K562 (cell line): ENCODE measurements at regions not wholly inside any gene's neighbourhood (a gene's known extent, or its start where the extent isn't known, plus 50 kb on each side); places are given as distances from the start of the nearest gene placed in this dataset.

Experiments
- ATAC-seq: fragments of 200-7000 bp; cut with Tn5 transposase; 3 replicates; pipeline ENCODE4 v1.9.1; 2020; ENCODE audit warnings: moderate library complexity
- BruUV-seq: library from RNA; stranded (reverse); fragments of 400-500 nt; replicated peaks from 2 replicates; lab custom pipeline; 2021; lab: Mats Ljungman, UMichigan
- CTCF ChIA-PET: fragments of 300-600 bp; formaldehyde crosslinking; extraction: SDS; loops from one replicate; lab custom pipeline; 2021; ENCODE audit warnings: low intra/inter-chr PET ratio; lab: Yijun Ruan, JAX
- POLR2A ChIA-PET: fragments of 300-600, 350-650 bp; sonication (Branson Sonifier 250); formaldehyde crosslinking; extraction: SDS; loops from one replicate; lab custom pipeline; 2021; ENCODE audit warnings: antibody characterized with exemption, inconsistent platforms; lab: Yijun Ruan, JAX
- DNase-seq, 4 experiments: peaks; one replicate each; pipeline versions ENCODE4 v3.0.0 to v3.0.0-alpha.2; 2011 to 2018; ENCODE audit warnings: low spot score in 3 of 4, mixed read lengths in 3 of 4; ENCODE audit errors: extremely low read depth in 1 of 4
- FAIRE-seq: peaks from 2 replicates; lab custom pipeline; 2011; peaks lifted over from hg19 to GRCh38; lab: Jason Lieb, UNC
- H2AFZ ChIP-seq: 2 replicates; pipeline ENCODE4 v1.6.0; 2011; ENCODE audit warnings: low read depth, low read length, control low read depth, inconsistent platforms
- H3K27ac ChIP-seq: fragments of 200-600 bp; 3 replicates; pipeline ENCODE4 v1.8.0; 2011; ENCODE audit warnings: low read depth, mild to moderate bottlenecking, control low read depth, inconsistent platforms, low read length, moderate library complexity, mixed read lengths; ENCODE audit errors: extremely low read depth
- H3K27me3 ChIP-seq, 2 experiments: fragments of 300-600 bp in 1 of 2; 2 replicates in 1 of 2; 3 replicates in 1 of 2; pipeline versions ENCODE4 v1.6.0 to v1.8.0; 2011; ENCODE audit warnings: inconsistent platforms in 2 of 2, low read length in 2 of 2, mild to moderate bottlenecking in 1 of 2, mixed read lengths in 1 of 2, moderate library complexity in 1 of 2; ENCODE audit not compliant: control insufficient read depth in 2 of 2, insufficient read depth in 2 of 2
- H3K36me3 ChIP-seq: fragments of 300-600 bp; 3 replicates; pipeline ENCODE4 v1.8.0; 2011; ENCODE audit warnings: mild to moderate bottlenecking, low read length, inconsistent platforms; ENCODE audit not compliant: control insufficient read depth, insufficient read depth
- H3K4me1 ChIP-seq, 2 experiments: fragments of 200-600 bp in 1 of 2; replicated peaks in 1 of 2; 2 replicates in 1 of 2; 3 replicates in 1 of 2; pipeline versions ENCODE4 v1.5.1 to v1.8.0; 2011; ENCODE audit warnings: inconsistent platforms in 2 of 2, low read length in 2 of 2, mild to moderate bottlenecking in 1 of 2, mixed read lengths in 1 of 2, moderate library complexity in 1 of 2; ENCODE audit not compliant: control insufficient read depth in 2 of 2, insufficient read depth in 2 of 2
- H3K4me2 ChIP-seq: 2 replicates; pipeline ENCODE4 v1.6.1; 2011; ENCODE audit warnings: low read length, control low read depth, inconsistent platforms, mixed read lengths; ENCODE audit not compliant: insufficient read depth
- H3K4me3 ChIP-seq: fragments of 200-600 bp; sonication (generic), shearing (Covaris generic); 2 replicates; pipeline ENCODE4 v1.5.1; 2016; ENCODE audit warnings: control low read depth, inconsistent platforms
- H3K79me2 ChIP-seq: fragments of 200-600 bp; 3 replicates; pipeline ENCODE4 v1.8.0; 2011; ENCODE audit warnings: low read length, inconsistent platforms; ENCODE audit not compliant: control insufficient read depth, insufficient read depth
- H3K9ac ChIP-seq, 2 experiments: 2 replicates each; pipeline versions ENCODE4 v1.6.0 to v1.6.1; 2011; ENCODE audit warnings: low read depth in 2 of 2, low read length in 2 of 2, control low read depth in 1 of 2, inconsistent platforms in 1 of 2, mild to moderate bottlenecking in 1 of 2, mixed read lengths in 1 of 2; ENCODE audit not compliant: insufficient read depth in 1 of 2
- H3K9me1 ChIP-seq: one replicate; pipeline ENCODE4 v1.6.0; 2011; ENCODE audit warnings: inconsistent platforms, mild to moderate bottlenecking, low read length, moderate library complexity; ENCODE audit not compliant: control insufficient read depth, insufficient read depth
- H3K9me3 ChIP-seq: replicated peaks from 2 replicates; pipeline ENCODE4 v1.5.1; 2011; ENCODE audit warnings: low read depth, low read length, inconsistent platforms; ENCODE audit not compliant: control insufficient read depth, insufficient read depth
- H4K20me1 ChIP-seq: replicated peaks from 2 replicates; pipeline ENCODE4 v1.6.1; 2011; ENCODE audit warnings: low read length, inconsistent platforms, mixed read lengths; ENCODE audit not compliant: control insufficient read depth, insufficient read depth
- EGR1 ChIP-seq: fragments of 450-650 bp; conservative IDR thresholded peaks from 2 replicates; pipeline ENCODE4 v1.6.1; 2017; ENCODE audit warnings: mild to moderate bottlenecking
- EHMT2 ChIP-seq: fragments of 450-650 bp; IDR thresholded peaks from 2 replicates; pipeline ENCODE4 v1.6.1; 2018; ENCODE audit warnings: antibody characterized with exemption
- HNRNPK ChIP-seq: fragments of 200-400 bp; formaldehyde crosslinking; IDR thresholded peaks from one replicate; pipeline ENCODE4 v1.6.1; 2018; ENCODE audit warnings: mild to moderate bottlenecking, low read depth, low read length; ENCODE audit not compliant: poor library complexity, severe bottlenecking
- KDM1A ChIP-seq, 2 experiments: fragments of 450-650 bp; IDR thresholded peaks; 2 replicates each; pipeline ENCODE4 v1.6.1; 2016; ENCODE audit warnings: mild to moderate bottlenecking in 2 of 2
- MEF2A ChIP-seq: IDR thresholded peaks from 2 replicates; pipeline ENCODE4 v1.6.1; 2011; ENCODE audit warnings: low read depth, mild to moderate bottlenecking, low read length, moderate library complexity; ENCODE audit not compliant: control insufficient read depth
- MEIS2 ChIP-seq: fragments of 450-650 bp; IDR thresholded peaks from 2 replicates; pipeline ENCODE4 v1.6.1; 2014; ENCODE audit warnings: mild to moderate bottlenecking; ENCODE audit not compliant: partially characterized antibody
- NFIC ChIP-seq: fragments of 450-650 bp; IDR thresholded peaks from 2 replicates; pipeline ENCODE4 v1.6.1; 2017; ENCODE audit warnings: mild to moderate bottlenecking, inconsistent platforms
- RFX5 ChIP-seq: IDR thresholded peaks from 2 replicates; pipeline ENCODE4 v1.6.1; 2011; ENCODE audit warnings: low read depth, mild to moderate bottlenecking, improper control_type of control experiment, low read length
- SIRT6 ChIP-seq: IDR thresholded peaks from one replicate; pipeline ENCODE4 v1.6.1; 2012; ENCODE audit warnings: low read depth, mild to moderate bottlenecking, control low read depth, inconsistent platforms, low read length, moderate library complexity
- TGIF2 ChIP-seq: sonication (generic); formaldehyde crosslinking; IDR thresholded peaks from 2 replicates; pipeline ENCODE4 v1.8.1; 2022; ENCODE audit warnings: mild to moderate bottlenecking, missing genetic modification reagents, moderate library complexity
- ZNF77 ChIP-seq: fragments of 250-450 bp; sonication (Bioruptor Pico); IDR thresholded peaks from 2 replicates; pipeline ENCODE4 v1.5.0; 2020
- ZNF780A ChIP-seq: fragments of 250-450 bp; sonication (Bioruptor Pico); IDR thresholded peaks from 2 replicates; pipeline ENCODE4 v1.5.0; 2021; ENCODE audit warnings: mild to moderate bottlenecking
- WGBS: fragments of 100-300 bp; shearing (Covaris generic); methylation state at CpG from one replicate; pipeline ENCODE4 v1.1.6; 2016; ENCODE audit warnings: low coverage, mixed read lengths; ENCODE audit not compliant: insufficient coverage; ENCODE audit errors: missing lambda C conversion rate; 5-methylcytosine and 5-hydroxymethylcytosine counted together
- in situ Hi-C: fragments of 300-500 bp; cut with MboI; formaldehyde crosslinking; loops from 4 replicates; pipeline ENCODE4 v1.15.0; 2018; ENCODE audit warnings: inconsistent platforms, mixed read lengths
- intact Hi-C: fragments of 100-400 bp; cut with micrococcal nuclease; formaldehyde crosslinking; loops from 2 replicates; pipeline ENCODE4 v1.14.2; 2022
- TF ChIP-seq, protein P1 (sequence below): sonication (generic); IDR thresholded peaks from 2 replicates; pipeline ENCODE4 v1.6.1; 2016
- TF ChIP-seq, protein P2 (sequence below): sonication (generic); formaldehyde crosslinking; IDR thresholded peaks from 2 replicates; pipeline ENCODE4 v1.8.1; 2023; ENCODE audit warnings: missing genetic modification reagents, mild to moderate bottlenecking, borderline replicate concordance
- TF ChIP-seq, protein P3 (sequence below): fragments of 450-650 bp; IDR thresholded peaks from 2 replicates; pipeline ENCODE4 v1.6.1; 2016
- TF ChIP-seq, protein P4 (sequence below): fragments of 450-650 bp; conservative IDR thresholded peaks from 2 replicates; pipeline ENCODE4 v1.6.1; 2016; ENCODE audit warnings: missing genetic modification characterization, low read depth, mild to moderate bottlenecking, control low read depth, missing compliant biosample characterization

DNA sequence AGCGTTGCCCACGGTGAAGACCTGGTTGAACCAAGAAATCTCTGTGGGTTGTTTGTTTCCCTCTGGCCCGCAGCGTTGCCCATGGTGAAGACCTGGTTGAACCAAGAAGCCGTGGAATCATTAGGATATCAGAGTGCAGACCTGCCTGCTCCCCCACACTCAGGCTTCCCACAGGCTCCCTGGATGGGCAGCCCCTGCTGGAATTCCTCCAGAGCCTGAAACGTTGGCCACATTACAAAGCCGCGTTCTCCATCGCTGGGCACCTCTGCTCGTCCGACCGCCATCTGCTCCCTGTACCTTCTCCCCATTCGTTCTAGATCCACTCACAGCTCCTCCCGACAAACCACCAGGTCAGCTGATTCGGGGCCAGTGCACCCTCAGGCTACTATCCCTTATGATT lies 266.9 kb upstream of the SHH start:
- H3K4me2 ChIP-seq: no peak overlapping the region
- H3K9me3 ChIP-seq: no peaks in the 10 kb centered on the region
- H3K4me1 ChIP-seq: peaks cover 0 to 6% of the 10 kb centered on the region in 2 experiments; a peak in 2 of 5 replicates
- intact Hi-C loops (no loop called here), in situ Hi-C loops (loop anchor here (10.0 kb wide), 1 partner anchor 376 kb away; no protein-coding TSS in a partner anchor)
- under 1% methylated on average over 15 of the region's 15 CpGs for WGBS
- H3K27me3 ChIP-seq: peaks cover 28 to 57% of the 10 kb centered on the region in 2 experiments
- no TSS peak for BruUV-seq
- H3K79me2 ChIP-seq: no peaks in the 10 kb centered on the region
- no peaks in the 10 kb centered on the region for H3K36me3 ChIP-seq
- no peak for ATAC-seq
- FAIRE-seq: no peak
- no peaks in the 10 kb centered on the region for H3K9me1 ChIP-seq
- H3K9ac ChIP-seq: no peak overlapping the region
- CTCF ChIA-PET: no interaction called here
- no peak overlapping the region for H3K4me3 ChIP-seq
- DNase-seq: no peak
- POLR2A ChIA-PET: no interaction called here
- no peak overlapping the region for H2AFZ ChIP-seq
- H3K27ac ChIP-seq: no peak overlapping the region
- no peaks in the 10 kb centered on the region for H4K20me1 ChIP-seq
- TF ChIP-seq MEF2A (no peak), ZNF77 (CRISPR knock-in tag) (no peak), SIRT6 (no peak), TGIF2 (CRISPR knock-in tag) (no peak), RFX5 (no peak), NFIC (no peak), HNRNPK (no peak), EHMT2 (no peak), EGR1 (no peak), MEIS2 (no peak), ZNF780A (no peak), KDM1A (IDR thresholded peaks at IDR 0.05) (no peak)
- TF ChIP-seq, protein P1, sequence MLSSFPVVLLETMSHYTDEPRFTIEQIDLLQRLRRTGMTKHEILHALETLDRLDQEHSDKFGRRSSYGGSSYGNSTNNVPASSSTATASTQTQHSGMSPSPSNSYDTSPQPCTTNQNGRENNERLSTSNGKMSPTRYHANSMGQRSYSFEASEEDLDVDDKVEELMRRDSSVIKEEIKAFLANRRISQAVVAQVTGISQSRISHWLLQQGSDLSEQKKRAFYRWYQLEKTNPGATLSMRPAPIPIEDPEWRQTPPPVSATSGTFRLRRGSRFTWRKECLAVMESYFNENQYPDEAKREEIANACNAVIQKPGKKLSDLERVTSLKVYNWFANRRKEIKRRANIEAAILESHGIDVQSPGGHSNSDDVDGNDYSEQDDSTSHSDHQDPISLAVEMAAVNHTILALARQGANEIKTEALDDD: no peak
- TF ChIP-seq, protein P2, sequence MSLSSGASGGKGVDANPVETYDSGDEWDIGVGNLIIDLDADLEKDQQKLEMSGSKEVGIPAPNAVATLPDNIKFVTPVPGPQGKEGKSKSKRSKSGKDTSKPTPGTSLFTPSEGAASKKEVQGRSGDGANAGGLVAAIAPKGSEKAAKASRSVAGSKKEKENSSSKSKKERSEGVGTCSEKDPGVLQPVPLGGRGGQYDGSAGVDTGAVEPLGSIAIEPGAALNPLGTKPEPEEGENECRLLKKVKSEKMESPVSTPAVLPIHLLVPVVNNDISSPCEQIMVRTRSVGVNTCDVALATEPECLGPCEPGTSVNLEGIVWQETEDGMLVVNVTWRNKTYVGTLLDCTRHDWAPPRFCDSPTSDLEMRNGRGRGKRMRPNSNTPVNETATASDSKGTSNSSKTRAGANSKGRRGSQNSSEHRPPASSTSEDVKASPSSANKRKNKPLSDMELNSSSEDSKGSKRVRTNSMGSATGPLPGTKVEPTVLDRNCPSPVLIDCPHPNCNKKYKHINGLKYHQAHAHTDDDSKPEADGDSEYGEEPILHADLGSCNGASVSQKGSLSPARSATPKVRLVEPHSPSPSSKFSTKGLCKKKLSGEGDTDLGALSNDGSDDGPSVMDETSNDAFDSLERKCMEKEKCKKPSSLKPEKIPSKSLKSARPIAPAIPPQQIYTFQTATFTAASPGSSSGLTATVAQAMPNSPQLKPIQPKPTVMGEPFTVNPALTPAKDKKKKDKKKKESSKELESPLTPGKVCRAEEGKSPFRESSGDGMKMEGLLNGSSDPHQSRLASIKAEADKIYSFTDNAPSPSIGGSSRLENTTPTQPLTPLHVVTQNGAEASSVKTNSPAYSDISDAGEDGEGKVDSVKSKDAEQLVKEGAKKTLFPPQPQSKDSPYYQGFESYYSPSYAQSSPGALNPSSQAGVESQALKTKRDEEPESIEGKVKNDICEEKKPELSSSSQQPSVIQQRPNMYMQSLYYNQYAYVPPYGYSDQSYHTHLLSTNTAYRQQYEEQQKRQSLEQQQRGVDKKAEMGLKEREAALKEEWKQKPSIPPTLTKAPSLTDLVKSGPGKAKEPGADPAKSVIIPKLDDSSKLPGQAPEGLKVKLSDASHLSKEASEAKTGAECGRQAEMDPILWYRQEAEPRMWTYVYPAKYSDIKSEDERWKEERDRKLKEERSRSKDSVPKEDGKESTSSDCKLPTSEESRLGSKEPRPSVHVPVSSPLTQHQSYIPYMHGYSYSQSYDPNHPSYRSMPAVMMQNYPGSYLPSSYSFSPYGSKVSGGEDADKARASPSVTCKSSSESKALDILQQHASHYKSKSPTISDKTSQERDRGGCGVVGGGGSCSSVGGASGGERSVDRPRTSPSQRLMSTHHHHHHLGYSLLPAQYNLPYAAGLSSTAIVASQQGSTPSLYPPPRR: no peak
- TF ChIP-seq, protein P3, sequence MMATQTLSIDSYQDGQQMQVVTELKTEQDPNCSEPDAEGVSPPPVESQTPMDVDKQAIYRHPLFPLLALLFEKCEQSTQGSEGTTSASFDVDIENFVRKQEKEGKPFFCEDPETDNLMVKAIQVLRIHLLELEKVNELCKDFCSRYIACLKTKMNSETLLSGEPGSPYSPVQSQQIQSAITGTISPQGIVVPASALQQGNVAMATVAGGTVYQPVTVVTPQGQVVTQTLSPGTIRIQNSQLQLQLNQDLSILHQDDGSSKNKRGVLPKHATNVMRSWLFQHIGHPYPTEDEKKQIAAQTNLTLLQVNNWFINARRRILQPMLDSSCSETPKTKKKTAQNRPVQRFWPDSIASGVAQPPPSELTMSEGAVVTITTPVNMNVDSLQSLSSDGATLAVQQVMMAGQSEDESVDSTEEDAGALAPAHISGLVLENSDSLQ: no peak
- TF ChIP-seq, protein P4, sequence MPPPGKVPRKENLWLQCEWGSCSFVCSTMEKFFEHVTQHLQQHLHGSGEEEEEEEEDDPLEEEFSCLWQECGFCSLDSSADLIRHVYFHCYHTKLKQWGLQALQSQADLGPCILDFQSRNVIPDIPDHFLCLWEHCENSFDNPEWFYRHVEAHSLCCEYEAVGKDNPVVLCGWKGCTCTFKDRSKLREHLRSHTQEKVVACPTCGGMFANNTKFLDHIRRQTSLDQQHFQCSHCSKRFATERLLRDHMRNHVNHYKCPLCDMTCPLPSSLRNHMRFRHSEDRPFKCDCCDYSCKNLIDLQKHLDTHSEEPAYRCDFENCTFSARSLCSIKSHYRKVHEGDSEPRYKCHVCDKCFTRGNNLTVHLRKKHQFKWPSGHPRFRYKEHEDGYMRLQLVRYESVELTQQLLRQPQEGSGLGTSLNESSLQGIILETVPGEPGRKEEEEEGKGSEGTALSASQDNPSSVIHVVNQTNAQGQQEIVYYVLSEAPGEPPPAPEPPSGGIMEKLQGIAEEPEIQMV (tag): no peak
